Nucleus accumbens (tissue), 56 donors: ENCODE measurements at regions not wholly inside any gene's neighbourhood (a gene's known extent, or its start where the extent isn't known, plus 50 kb on each side); places are given as distances from the start of the nearest gene placed in this dataset.
"Not testable (repeated sequence)": the region's sequence is repeated elsewhere in the genome, so short reads cannot be mapped to it uniquely, and the experiment has no call there.

Experiments used
- DNase-seq, 56 donors: peaks; one replicate each; lab custom pipeline; 2025; lab: John Stamatoyannopoulos, UW

GRCh38 chr2:41031282-41031681 is 579.4 kb upstream of the SLC8A1 start:
- no peak for DNase-seq

DNA sequence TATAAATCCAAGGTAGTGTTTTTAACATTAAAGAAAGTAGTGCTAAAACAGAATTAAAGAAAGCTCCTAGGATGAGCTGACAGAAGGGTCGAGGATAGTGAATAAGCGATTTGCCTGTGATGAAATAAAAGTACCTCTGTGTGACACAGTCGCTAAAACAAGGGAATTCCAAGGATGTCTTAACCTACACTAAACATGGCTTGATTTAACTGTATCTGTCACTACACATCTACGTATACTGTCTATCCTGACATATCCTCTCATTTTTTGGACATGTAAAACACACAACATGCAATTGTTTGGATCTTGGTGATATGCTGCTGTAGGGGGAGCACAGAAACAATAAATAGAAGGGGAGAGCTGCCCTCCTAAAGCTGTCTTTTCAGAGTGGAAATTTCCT is 580.8 kb upstream of the SLC8A1 start:
- DNase-seq = no peak

GRCh38 chr2:41033127-41033526 is 581.2 kb upstream of the SLC8A1 start:
- no peak for DNase-seq

- DNase-seq = no peak
Observed at GRCh38 chr2:41038408-41038807, 586.5 kb upstream of the SLC8A1 start.

DNA sequence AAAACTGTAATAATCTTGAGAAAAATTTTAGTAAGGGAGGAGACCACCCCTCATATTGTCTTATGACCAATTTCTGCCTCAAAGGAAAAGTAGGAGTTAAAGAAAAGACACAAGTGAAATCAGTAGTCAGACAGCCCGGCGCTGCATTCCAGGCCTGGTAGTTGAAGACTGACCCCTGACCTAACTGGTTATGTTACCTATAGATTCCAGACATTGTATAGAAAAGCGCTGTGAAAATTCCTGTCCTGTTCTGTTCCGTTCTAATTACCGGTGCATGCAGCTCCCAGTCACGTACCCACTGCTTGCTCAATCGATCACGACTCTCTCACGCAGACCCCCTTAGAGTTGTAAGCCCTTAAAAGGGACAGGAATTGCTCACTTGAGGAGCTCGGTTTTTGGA is 587.9 kb upstream of the SLC8A1 start:
- DNase-seq = not testable (repeated sequence)

- no peak for DNase-seq
Observed at GRCh38 chr2:41040782-41041520, 589.1 kb upstream of the SLC8A1 start.

DNA sequence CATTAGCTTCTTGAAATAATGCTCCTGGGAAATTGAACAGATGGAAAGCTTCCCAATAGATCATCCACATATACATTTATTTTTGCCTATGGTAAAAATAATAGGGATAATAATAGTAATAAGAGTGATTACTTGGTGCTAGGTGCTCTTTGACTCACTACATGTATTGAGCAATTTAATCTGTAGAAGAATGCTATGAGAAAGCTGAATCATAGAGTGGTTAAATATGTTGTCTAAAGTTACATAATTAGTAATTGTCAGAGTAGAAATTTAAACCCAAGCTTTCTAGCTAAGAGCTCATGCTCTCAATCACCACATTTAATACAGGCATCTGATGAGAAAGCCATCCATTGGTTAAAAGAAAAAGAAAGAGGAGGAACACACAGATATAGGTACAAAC is 590.5 kb upstream of the SLC8A1 start:
- DNase-seq = no peak

GRCh38 chr2:41061356-41061755 is 609.5 kb upstream of the SLC8A1 start:
- no peak for DNase-seq

DNA sequence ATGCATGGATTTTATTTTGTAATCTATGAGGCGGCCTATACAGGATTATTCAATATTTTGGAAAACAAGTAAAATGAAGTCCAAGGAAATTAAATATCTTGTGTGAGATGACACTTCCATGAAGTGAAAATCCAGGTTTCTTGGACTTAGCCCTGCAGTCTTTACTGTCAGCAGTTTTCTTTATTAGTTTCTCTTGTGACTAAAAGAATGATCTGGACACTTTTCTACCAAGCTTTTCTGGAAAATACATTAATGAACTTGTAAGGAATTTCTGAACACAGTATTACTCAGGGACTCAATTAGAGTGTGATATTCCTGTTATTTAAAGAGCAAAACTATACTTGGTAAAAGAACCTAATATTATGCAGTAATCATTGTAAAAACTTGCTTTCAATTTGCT is 610.4 kb upstream of the SLC8A1 start:
- no peak for DNase-seq

DNA sequence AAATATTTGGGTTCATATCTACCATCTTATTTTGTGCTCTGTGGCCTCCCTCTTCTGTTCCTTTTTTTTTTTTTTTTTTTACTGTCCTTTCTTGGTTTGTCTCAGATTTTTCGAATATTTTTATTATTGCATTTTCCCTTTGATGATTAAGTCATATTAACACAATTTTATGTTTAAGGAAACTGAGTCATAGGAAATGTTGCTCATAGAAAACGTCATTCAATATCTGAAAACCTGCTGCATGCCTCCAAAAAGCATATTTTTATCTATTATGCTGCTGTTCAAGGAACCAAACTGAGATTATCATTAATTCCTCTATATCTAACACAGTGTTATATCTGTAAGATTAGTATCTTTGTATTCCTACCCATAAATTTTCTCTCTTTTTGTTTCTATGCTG is 614.3 kb upstream of the SLC8A1 start:
- no peak for DNase-seq

DNA sequence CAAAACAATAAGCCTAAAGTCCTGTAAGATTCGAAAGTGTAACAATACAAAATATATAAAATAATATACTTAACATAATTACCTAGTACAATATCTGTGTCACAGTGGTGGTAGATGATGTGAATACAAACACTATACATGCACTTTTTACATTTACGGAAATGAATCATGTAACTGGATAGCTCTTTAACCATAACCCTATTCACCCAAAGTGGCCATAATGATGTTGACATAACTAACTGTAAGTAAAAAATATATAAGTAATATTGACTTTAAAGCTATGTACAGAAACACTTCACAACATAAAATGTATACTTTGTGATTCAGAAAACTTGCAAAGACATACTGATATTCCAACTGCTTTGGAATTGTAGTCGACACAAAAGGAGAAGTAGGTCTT is 616.9 kb upstream of the SLC8A1 start:
- DNase-seq = no peak

- DNase-seq = no peak
Observed at GRCh38 chr2:41078341-41078740, 626.5 kb upstream of the SLC8A1 start.

- DNase-seq = no peak
Observed at GRCh38 chr2:41079011-41079410, 627.1 kb upstream of the SLC8A1 start.

DNA sequence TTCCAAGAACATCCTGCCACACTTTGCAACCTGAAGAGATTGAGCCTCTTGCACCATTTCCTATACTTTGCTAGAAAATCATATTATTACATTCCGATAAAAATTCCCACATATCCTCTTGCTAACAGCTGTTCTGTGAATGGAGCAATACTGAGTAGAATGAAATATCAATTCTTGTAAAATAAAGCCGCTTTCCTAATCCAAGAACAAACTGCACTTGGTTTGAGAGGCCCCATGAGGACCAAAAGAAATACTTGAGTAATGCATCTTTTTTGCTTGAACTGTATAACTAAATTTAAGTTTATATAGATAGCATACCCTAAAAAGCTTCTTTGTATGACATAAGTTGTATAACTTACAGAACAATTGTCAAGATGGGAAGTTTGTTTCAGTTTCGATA is 632.4 kb upstream of the SLC8A1 start:
- DNase-seq = no peak

GRCh38 chr2:41087946-41088345 is 636.1 kb upstream of the SLC8A1 start:
- DNase-seq = no peak

- no peak for DNase-seq
Observed at GRCh38 chr2:41101281-41101680, 649.4 kb upstream of the SLC8A1 start.

GRCh38 chr2:41109744-41110143 is 657.9 kb upstream of the SLC8A1 start:
- DNase-seq = no peak

DNA sequence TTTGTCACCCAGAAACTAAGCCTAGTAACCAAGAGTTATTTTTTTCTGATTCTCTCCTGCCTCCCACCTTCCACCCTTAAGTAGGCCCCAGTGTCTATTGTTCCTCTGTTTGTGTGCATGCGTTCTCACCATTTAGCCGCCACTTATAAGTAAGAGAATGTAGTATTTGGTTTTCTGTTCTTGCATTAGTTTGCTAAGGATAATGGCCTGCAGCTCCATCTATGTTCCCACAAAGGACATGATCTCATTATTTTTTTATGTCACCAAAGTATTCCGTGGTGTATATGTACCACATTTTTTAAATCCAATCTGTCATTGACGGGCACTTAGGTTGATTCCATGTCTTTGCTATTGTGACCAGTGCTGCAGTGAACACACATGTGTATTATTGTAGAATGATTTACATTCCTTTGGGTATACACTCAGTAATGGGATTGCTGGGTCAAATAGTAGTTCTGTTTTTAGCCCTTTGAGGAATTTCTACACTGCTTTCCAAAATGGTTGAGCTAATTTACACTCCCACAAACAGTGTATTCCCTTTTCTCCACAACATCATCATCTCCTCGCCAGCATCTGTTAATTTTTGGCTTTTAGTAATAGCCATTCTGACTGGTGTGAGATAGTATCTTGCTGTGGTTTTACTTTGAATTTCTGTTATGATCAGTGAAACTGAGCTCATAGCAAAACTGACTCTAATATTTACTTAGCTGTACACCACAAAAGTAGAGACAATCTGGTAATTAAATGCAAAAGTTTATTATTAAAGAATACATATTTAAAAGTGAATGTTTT is 660.1 kb upstream of the SLC8A1 start:
- DNase-seq = no peak

GRCh38 chr2:41116106-41116797 is 664.4 kb upstream of the SLC8A1 start:
- no peak for DNase-seq

- DNase-seq = no peak
Observed at GRCh38 chr2:41119489-41119888, 667.6 kb upstream of the SLC8A1 start.

- no peak for DNase-seq
Observed at GRCh38 chr2:41123341-41123740, 671.5 kb upstream of the SLC8A1 start.

- no peak for DNase-seq
Observed at GRCh38 chr2:41127351-41127750, 675.5 kb upstream of the SLC8A1 start.
